Right lobe of liver (tissue), 6 donors: ENCODE measurements at regions not wholly inside any gene's neighbourhood (a gene's known extent, or its start where the extent isn't known, plus 50 kb on each side); places are given as distances from the start of the nearest gene placed in this dataset.

Experiments
- ATAC-seq, 4 donors: fragments of 200-7000 bp; cut with Tn5 transposase; one replicate each; pipeline ENCODE4 v1.9.1; 2020; ENCODE audit warnings: mild to moderate bottlenecking in 4 of 4, moderate library complexity in 4 of 4
- DNase-seq, 3 donors: peaks; one replicate each; pipeline ENCODE4 v3.0.0-alpha.2; 2020
- H3K27ac ChIP-seq, 3 donors: fragments of 200-600 bp; one replicate each; pipeline ENCODE4 v1.8.0; 2022
- H3K27me3 ChIP-seq, 2 donors: fragments of 200-600 bp; one replicate each; pipeline ENCODE4 v1.8.0; 2022
- H3K36me3 ChIP-seq, 4 donors: fragments of 200-600 bp; sonication (generic) in 1 of 4; one replicate each; pipeline versions ENCODE4 v1.5.1 to v1.8.0; 2017 to 2022; ENCODE audit warnings: control low read depth in 1 of 4
- H3K4me1 ChIP-seq, 4 donors: fragments of 200-600 bp; sonication (generic) in 1 of 4; one replicate each; pipeline versions ENCODE4 v1.5.1 to v1.8.0; 2017 to 2022; ENCODE audit warnings: control low read depth in 1 of 4
- H3K4me3 ChIP-seq, 3 donors: fragments of 200-600 bp; one replicate each; pipeline ENCODE4 v1.8.0; 2022
- H3K9me3 ChIP-seq, 4 donors: fragments of 200-600 bp; sonication (generic) in 1 of 4; one replicate each; pipeline versions ENCODE4 v1.5.1 to v1.8.0; 2017 to 2022; ENCODE audit warnings: control low read depth in 1 of 4
- POLR2A ChIP-seq: fragments of 450-650 bp; IDR thresholded peaks from one replicate; pipeline ENCODE4 v1.6.1; 2017; ENCODE audit warnings: antibody characterized with exemption, mild to moderate bottlenecking
- WGBS: methylation state at CpG from one replicate; pipeline ENCODE4 v1.1.6; 2018; ENCODE audit warnings: low coverage, low lambda C conversion rate; ENCODE audit not compliant: insufficient coverage; ENCODE audit errors: missing lambda C conversion rate; 5-methylcytosine and 5-hydroxymethylcytosine counted together
- intact Hi-C, 2 donors: fragments of 100-400 bp; cut with DNase I; formaldehyde crosslinking; loops; one replicate each; pipeline versions ENCODE4 v1.11.2 to v1.14.1; 2022
- small RNA-seq, 2 experiments: library from RNA; depleted of rRNA; stranded (forward); fragments of <200 nt; gene quantifications; one replicate each; pipeline ENCODE3, GENCODE V24; 2016
- TF ChIP-seq, protein P1 (sequence below), 4 donors: fragments of 200-600 bp in 3 of 4; fragments of 450-650 bp in 1 of 4; IDR thresholded peaks; one replicate each; pipeline versions ENCODE4 v1.5.1 to v1.8.0; 2016 to 2022; ENCODE audit warnings: antibody characterized with exemption in 4 of 4, mild to moderate bottlenecking in 2 of 4
- donor health status: DM: no; HTN: yes; CAD: no.
- donor health status: DM: no; HTN: no; CAD: no.
- donor health status: DM: no; HTN: no; CAD: no.
- donor health status: DM: no; HTN: yes; CAD: no.
- donor health status: DM: no; HTN: yes; CAD: no.

DNA sequence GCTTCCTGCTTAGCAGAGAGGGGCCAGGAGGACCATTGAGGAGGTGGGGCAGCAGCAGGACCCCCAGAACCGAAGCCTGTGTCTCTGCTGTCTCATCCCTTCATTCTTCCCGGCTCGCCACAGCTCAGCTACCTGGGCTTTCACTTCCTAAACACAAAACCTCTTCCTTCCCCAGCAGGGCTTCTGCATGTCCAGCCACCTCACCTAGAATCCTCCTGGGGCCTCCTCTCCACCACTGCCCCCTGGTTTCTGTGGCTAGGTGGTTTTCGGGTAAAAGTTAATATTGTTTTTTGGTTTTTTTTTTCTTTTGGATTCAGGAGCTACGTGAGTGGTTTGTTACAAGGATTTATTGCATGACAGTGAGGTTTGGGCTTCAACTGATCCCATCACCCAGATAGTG, 61.8 kb upstream of the PABPC3 start:
- H3K27me3 ChIP-seq, result peaks cover 6 to 7% of the 10 kb centered on the region in 2 donors
- intact Hi-C loops, result no loop called here
- TF ChIP-seq POLR2A, result no peak
- TF ChIP-seq, protein P1, sequence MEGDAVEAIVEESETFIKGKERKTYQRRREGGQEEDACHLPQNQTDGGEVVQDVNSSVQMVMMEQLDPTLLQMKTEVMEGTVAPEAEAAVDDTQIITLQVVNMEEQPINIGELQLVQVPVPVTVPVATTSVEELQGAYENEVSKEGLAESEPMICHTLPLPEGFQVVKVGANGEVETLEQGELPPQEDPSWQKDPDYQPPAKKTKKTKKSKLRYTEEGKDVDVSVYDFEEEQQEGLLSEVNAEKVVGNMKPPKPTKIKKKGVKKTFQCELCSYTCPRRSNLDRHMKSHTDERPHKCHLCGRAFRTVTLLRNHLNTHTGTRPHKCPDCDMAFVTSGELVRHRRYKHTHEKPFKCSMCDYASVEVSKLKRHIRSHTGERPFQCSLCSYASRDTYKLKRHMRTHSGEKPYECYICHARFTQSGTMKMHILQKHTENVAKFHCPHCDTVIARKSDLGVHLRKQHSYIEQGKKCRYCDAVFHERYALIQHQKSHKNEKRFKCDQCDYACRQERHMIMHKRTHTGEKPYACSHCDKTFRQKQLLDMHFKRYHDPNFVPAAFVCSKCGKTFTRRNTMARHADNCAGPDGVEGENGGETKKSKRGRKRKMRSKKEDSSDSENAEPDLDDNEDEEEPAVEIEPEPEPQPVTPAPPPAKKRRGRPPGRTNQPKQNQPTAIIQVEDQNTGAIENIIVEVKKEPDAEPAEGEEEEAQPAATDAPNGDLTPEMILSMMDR (IDR thresholded peaks at IDR 0.05), result no peak
- no peak overlapping the region for H3K27ac ChIP-seq
- no peaks in the 10 kb centered on the region for H3K4me1 ChIP-seq
- ATAC-seq (no peak), DNase-seq (no peak)
- no peak overlapping the region for H3K4me3 ChIP-seq
- no peaks in the 10 kb centered on the region for H3K9me3 ChIP-seq
- no peaks in the 10 kb centered on the region for H3K36me3 ChIP-seq
- 47% methylated on average over 2 of the region's 5 CpGs for WGBS

DNA sequence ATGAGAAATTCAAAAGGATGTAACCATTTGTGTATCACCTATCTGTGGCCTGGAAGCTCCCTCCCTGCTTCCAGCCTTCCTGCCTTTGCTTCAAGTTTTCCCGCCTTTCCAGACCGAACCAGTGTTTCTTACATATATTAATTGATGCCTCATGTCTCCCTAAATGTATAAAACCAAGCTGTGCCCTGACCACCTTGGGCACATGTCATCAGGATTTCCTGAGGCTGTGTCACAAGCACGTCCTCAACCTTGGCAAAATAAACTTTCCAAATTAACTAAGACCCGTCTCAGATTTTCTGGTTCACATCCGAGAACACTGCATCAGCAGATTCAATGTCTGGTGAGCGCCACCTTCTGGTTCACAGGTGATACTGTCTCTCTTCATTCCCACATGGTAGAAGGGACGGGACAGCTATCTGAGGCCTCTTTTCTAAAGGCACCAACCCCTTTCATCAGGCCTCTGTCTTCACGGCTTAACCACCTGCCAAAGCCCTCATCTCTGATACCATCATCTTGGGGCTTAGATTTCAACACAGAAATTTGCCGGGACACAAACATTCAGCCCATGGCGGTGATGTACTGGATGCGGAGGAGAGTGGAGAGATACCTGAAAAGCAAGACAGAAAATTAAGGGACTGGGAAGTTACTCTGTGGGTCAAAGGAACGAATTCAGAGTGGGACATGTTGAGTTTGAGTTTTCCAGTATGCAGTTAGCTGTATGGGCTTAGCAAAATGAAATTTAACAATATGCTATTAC, 58.7 kb upstream of the PABPC3 start:
- Histone ChIP-seq H3K36me3 (no peaks in the 10 kb centered on the region), H3K27ac (no peak overlapping the region), H3K9me3 (no peaks in the 10 kb centered on the region), H3K4me1 (no peaks in the 10 kb centered on the region), H3K27me3 (peaks cover 6 to 7% of the 10 kb centered on the region in 2 donors), H3K4me3 (no peak overlapping the region)
- peak in 1 of 3 donors; percentile 28 for DNase-seq
- TF ChIP-seq, protein P1 (IDR thresholded peaks at IDR 0.05), result peak; percentile 69 to 77 (median 72)
- no peak for TF ChIP-seq POLR2A
- intact Hi-C loops, result no loop called here
- WGBS, result 32% methylated on average over 12 of the region's 12 CpGs
- ATAC-seq, result peak; percentile 85 to 92 (median 88)

DNA sequence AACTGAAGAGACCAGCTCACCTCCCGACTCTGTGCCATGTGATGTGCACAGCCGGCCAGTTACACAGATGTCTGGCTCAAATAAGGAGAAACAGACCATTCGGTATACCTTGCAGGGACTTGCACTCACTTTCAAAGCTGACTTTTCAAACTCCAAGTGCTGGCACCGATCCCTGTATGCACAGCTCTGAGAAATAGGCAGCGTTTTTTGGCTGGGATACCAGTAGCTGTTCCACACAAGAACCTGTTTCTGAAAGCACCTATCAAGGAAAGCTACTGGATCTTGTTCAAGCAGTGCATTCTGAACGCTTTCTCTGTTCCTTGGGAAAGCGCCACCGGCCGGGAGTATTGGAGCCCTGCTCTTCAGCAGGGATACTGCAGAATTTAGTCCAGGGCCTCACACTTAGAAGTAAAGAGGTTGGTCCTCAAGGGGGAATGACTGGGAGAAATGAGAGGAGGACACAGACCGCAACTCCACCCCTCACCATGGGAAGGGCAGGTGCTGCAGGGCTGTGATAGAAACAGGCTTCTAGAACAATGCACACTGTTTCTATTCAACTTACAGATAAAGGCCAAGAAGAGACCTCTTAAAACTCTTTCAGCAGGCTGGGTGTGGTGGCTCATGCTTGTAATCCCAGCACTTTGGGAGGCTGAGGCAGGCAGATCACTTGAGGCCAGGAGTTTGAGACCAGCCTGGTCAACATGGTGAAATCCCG, 53.6 kb upstream of the PABPC3 start:
- no peak overlapping the region for H3K27ac ChIP-seq
- 60% methylated on average over 10 of the region's 11 CpGs for WGBS
- peaks cover 6 to 17% of the 10 kb centered on the region in 2 donors for H3K27me3 ChIP-seq
- H3K36me3 ChIP-seq, result no peaks in the 10 kb centered on the region
- H3K9me3 ChIP-seq, result no peaks in the 10 kb centered on the region
- no peak for ATAC-seq
- peaks cover 0 to 4% (median 0%) of the 10 kb centered on the region in 4 donors for H3K4me1 ChIP-seq
- intact Hi-C loops, result no loop called here
- DNase-seq, result no peak
- no peak overlapping the region for H3K4me3 ChIP-seq
- no peak for TF ChIP-seq POLR2A
- TF ChIP-seq, protein P1 (IDR thresholded peaks at IDR 0.05), result no peak

DNA sequence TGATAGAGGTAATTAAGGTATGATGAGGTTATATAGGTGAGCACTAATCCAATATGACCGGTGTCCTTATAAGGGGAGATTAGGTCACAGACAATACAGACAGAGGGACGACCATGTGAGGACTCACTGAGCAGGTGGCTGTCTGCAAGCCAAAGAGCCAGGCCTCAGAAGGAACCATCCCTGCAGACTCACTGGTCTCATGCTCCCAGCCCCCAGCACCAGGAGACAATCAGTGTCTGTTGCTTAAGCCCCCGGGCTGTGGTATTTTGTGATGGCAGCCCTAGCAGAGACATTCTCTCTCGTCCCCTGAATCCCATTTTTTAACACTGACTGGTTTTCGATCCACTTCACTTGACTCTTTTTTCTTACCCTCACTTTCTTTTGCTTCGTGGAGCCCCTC, 51.9 kb upstream of the PABPC3 start:
- WGBS, result 32% methylated on average over 3 of the region's 6 CpGs
- no peak overlapping the region for H3K4me3 ChIP-seq
- DNase-seq (no peak), ATAC-seq (no peak)
- TF ChIP-seq POLR2A, result no peak
- TF ChIP-seq, protein P1 (IDR thresholded peaks at IDR 0.05), result no peak
- intact Hi-C loops, result no loop called here
- H3K4me1 ChIP-seq, result peaks cover 0 to 4% (median 0%) of the 10 kb centered on the region in 4 donors
- peaks cover 0 to 14% of the 10 kb centered on the region in 2 donors for H3K27me3 ChIP-seq
- no peaks in the 10 kb centered on the region for H3K9me3 ChIP-seq
- H3K27ac ChIP-seq, result no peak overlapping the region
- no peaks in the 10 kb centered on the region for H3K36me3 ChIP-seq

Small RNAs in the stretch of these regions (small RNA-seq; reads per million reads assigned to genes)
- gene AL590099.1 (0 reads per million in 2 experiments), gene LSP1P1 (0 reads per million in 2 experiments)
